HG02852 (cell line): ENCODE measurements at regions not wholly inside any gene's neighbourhood (a gene's known extent, or its start where the extent isn't known, plus 50 kb on each side); places are given as distances from the start of the nearest gene placed in this dataset.
"Not testable (repeated sequence)": the region's sequence is repeated elsewhere in the genome, so short reads cannot be mapped to it uniquely, and the experiment has no call there.

ENCODE experiments used
- ATAC-seq: cut with Tn5 transposase; IDR thresholded peaks from one replicate; pipeline ENCODE4 v1.9.1; 2021; ENCODE audit warnings: mild to moderate bottlenecking, moderate library complexity; ENCODE audit not compliant: unreplicated experiment

DNA sequence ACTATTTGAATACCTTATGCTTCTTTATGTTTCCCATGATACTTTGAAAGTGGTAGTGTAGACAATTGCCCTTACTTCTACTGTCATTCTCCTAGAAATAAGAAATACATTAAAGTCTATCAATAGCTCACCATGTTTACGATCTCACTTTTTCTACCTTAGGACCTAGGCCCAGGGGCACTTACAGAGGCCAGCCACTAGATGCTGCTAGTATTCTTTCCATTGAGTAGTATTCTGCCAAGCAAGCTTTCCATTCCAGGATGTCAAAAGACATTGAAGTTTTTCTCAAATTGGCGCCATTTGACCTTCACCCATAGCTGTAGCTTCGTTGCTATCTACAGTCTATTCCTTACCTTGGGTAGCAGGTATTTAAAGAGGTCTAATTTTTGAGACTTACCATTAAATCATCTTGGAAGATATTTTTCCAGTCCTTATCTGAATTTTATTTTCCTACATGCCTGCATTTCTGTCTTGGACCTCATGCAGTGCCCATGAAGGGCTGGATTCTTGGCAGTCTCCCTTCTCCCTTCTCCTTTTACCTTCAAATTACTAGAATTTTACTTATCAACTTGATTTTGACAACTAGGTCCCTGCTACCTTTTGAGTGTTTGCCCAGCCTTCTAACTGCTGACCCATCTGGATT is 246.0 kb upstream of the NUDT12 start:
- peak; percentile 92 for ATAC-seq

DNA sequence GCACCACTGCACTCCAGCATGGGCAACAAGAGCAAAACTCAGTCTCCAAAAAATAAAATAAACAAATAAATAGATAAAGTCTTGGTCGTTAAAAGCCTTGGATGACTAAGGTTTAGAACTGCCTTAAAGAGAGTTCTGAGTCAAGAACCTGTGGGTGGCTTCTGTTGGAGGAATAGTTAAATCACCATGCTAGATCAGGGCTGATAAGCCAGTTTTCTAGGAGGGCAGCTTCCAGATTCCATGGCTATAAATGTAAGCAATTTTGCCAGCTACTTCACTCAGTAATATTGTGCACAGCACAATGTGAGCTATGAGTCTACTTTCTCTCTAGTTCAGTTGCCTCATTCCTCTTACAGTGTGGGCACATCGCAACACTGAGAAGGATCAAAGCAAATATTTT is 242.1 kb upstream of the NUDT12 start:
- no peak for ATAC-seq

DNA sequence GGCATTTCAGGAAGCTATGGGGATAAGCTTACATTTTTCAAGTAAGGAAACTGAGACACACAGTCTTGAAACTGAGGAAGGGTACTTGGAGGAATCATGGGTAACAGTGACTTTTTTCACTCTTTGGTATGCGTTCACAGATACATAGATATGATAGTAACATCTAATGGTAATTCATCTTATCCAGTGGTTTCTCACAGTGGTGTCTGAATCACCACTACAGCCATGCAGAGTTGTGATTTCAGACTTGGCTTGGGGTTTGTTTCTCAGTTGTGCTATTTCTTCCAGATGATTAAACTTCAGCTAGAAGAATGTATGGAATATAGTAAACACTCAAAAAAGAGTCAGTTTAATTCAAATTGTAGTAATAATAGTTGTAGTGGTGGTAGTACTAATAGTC is 239.1 kb upstream of the NUDT12 start:
- ATAC-seq, result no peak

DNA sequence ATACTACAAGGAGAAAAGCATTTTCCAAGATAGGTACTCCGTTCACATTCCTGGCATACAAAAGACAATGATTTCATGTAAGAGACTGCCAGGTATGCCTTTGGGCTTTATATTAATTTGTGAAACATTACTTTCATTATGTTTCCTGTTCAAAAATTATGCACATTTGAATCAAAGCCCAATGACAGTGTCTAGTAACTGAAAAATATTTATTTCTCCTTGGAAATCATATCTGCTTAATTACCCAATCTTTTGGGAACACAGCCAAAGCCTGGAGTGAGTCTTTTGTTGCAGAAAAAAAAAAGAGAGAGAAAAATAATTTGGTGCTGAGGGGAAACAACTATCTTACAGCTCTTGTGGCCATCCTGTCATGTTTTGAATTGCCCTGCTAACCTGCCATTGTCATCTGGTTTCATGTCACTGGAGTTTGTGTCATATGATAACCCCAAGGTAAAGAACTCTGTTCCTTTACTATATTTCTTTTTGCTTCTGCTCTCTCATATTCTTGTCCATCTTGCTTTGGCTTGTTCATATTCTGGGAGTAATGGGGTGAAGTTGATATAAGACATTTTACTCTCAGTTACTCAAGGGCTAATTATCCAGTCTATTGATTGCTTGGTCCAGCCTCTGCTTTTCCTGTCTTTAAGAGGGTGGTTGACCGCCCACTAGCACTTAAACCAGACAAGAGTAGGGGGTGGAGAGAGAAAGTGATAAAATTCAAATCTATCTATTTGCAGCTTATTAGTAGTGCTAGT is 238.3 kb upstream of the NUDT12 start:
- ATAC-seq, result no peak

DNA sequence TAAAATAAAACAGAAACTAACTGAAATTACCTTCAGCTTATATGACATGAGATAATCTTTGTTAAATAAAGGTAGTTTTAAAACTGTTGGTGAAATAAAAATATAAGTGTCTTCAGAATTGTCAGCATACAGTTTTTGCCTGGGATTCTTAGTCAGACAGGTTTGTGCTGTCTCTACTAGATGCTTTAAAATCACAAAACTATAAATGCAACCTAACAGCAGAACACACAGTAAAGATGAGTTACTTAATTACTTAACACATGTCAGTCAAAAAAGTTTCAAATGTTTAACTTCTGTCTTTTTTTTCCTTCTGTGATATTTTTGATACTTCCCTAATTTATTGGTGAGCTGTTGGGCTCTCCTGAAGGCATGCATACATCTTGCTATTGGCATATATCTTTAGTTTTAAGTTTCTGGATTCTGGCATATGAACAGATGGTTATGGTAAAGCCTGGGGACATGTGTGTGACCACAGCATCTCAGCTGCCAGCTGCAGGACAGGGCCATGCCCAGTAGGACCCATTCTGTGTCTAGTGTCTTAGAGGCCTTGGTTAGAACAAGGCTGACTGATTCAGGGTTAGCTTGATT is 231.1 kb upstream of the NUDT12 start:
- ATAC-seq, result no peak

DNA sequence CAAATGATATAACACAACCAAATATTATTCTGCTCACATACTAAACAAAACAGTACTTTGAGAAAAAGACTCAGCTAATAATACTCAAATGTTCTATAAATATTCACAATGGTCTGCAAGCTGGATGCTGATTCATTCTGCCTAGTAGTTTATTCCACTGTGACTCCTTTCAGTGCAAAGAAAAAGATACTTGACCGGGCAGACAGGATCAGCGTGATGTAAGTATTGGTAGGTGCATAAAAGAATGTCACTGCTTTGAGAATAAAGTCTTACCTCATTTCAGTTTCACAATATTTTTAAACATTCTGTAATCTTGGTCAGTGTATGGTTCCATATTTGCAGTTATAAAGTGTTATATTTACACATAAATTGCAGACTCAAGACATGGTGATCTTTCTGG is 223.0 kb upstream of the NUDT12 start:
- ATAC-seq, result no peak

DNA sequence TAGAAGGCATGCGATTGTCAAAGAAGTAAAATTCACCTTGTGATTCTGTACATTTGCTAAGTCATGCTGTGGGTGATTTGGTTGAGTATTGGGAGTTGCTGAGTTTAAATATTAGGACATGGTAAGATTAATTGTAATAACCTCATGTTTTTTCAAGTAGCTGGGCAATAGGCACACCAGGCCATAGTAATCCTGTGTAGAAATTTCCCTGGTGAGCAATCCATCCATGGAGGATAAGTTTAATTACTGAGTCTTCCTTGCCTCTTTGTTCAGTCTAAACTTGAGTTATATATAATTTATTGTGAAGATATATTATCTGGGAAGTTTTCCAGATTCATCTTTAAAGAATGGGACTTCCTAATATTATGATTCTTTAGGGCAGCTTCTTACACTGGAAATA is 221.1 kb upstream of the NUDT12 start:
- no peak for ATAC-seq

DNA sequence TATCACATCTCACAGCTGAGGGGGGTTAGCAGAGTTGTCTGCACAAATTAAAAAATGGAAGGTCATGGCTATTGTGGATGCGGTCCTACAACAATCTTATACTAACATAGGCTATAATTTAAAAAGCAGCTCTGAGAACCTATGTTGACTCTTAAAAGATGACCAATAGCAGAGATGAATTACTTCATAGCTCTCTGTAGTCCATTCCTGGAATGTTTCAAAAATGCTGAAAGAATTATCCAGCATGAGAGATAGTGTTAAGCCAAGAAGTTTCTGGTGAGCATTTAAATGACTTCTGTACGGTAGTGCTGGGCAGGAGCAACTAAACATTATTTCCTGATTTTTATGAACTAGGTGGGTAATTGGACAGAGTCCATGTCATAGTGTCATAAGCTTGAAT is 218.2 kb upstream of the NUDT12 start:
- ATAC-seq, result no peak

DNA sequence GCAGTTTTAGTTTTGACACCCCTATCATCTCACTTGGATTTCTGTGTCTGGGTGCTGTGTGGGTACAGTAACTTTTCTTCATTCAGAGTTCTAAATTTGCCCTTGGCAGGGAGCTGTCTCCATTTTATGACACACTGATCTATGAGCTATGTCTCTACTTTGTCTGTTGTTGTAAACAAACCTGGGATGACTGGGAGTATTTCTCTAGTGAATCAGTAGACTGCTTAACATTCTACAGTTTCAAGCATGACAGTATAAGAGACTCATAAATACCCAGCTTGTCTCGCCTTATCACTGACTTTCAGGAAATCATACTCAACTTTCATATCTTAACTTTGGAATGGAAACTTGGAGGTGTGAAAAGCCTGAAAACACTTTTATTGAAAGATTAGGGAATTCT is 212.1 kb upstream of the NUDT12 start:
- no peak for ATAC-seq

DNA sequence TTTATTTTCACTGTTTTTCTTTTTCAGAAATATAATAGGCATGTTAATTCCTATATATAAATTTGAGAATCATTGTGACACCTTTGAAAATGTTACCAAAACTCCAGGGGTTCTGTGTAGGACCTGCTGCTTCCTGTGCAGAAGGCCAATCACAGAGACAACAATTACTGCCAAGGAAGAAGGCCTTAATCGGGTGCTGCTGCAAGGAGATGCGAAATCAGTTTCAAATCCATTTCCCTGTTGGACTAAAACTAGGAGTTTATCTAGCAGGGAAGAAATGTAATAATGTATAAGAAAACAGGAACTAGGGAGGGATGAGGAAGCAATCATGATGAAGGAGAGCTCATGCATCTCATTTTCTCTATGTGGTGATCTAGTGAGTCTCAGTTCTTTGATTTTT is 209.7 kb upstream of the NUDT12 start:
- no peak for ATAC-seq

DNA sequence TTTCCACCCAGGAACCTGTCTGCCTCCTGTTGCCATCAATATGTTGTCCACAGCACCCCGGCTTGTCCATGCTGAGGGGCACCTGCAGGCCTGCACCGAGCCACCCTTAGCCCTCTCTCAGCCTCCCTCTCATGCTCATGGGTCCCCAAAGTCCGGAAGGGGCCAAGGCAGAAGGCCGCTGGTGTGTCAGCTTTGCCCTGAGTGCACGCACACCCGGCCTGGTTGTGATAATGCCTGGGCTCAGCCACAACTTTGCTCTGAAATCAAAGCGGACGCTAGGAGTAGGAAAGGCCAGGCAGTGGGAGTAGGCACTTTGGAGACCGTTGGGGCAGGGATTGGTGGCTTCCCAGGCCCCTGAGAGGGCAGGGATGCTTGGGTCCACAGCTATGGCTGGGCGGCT is 201.8 kb upstream of the NUDT12 start:
- ATAC-seq, result no peak

DNA sequence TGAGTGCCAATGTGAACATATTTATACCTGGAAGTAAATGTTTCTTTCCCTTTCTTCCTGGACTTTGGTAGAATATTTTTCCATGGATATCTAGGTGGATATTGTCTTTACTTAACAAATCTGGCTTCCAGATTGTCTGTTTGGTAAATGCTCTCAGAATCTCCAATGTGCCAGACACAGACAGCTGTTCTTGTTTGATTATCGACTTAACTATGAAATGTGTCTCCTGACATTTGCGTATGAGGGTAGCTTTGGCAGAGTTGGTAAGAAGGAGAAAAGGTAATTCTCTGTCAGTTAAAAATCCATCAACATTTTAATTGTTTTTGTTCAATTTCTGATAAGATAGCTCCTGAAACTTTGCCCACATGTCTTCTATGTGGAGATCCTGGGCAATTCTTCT is 196.4 kb upstream of the NUDT12 start:
- no peak for ATAC-seq

DNA sequence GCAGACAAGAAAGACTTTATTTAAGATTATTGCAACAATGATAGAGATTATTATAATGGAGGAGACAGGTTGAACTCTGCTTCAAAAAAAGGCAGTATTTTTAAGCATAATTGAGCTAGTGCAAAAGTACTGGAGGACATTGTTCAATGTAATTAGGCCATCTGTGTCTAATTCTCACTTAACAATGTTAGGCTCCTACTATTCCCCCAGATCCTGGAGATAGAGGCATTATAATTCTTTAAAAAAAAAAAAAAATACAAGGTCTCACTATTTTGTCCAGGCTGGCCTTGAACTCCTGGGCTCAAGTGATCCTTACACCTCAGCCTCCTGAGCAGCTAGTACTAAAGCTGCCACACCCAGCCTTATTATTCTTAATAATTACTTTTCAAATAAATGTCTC is 193.4 kb upstream of the NUDT12 start:
- ATAC-seq, result no peak

DNA sequence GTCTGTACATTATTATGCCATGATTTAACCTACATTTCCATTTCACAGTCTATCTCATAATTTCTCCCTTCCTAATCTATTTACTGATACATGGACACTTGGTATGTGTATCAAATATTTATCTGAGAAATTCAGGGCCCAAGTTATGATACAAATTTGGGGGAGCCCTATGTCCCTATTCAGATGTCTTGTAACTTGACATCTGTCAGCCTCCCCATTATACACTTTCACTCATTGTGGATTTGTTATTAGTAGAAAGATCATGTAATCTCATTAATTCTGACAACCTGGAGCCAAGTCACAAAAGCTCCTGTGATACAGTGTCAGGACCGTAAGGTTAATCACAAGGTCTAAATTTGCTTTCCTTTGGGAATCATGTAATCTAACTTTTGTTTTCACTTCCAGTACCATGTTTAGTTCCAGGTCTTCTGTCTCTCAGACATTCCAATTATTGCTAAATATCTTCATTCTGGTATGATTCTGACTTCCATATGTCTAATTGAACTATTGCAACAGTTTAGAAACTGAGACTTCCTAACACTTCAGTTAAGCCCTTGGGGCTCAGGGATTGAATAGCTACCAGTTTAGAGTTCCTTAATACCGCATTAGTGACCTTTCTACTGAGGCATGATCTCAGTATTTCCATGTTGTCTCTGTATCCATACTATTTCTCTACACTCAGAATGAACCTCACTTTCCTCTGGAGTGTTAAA is 182.9 kb upstream of the NUDT12 start:
- ATAC-seq, result no peak

DNA sequence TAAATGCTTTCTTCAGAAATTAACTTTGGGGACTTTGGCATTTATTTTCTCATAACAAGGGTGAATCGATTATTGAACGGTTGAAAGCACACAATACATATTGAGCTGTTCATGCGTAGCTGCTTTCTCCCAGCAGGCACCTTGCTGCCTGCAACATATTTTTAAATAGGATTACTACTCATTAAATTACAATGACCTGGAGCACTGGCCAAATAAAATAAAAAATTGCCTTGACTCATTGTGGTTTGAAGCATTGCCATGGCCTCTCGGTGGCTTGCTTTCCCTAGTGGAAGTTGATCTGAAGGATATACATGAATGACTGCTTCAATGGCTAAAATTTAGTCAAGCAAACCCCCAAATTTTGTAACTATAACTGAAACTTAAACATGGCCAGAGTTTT is 181.6 kb upstream of the NUDT12 start:
- no peak for ATAC-seq

DNA sequence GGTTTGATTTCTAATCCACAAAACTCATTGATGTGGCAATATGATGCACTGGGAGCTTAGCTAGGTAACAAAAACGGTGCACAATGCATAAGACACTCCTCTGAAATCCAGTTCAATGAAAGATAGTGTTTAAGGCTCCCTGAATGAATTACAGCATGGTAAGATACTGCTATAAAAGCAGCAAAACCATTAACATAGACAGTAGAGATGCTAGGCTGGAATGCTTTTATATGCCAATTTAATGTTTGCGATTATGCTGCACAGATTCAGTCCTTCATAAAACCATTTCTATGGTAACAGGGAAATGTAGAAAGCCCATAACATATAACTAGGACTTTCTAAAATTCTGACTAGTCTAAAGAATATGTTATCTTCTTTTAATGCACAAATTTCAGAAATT is 180.8 kb upstream of the NUDT12 start:
- ATAC-seq, result no peak

DNA sequence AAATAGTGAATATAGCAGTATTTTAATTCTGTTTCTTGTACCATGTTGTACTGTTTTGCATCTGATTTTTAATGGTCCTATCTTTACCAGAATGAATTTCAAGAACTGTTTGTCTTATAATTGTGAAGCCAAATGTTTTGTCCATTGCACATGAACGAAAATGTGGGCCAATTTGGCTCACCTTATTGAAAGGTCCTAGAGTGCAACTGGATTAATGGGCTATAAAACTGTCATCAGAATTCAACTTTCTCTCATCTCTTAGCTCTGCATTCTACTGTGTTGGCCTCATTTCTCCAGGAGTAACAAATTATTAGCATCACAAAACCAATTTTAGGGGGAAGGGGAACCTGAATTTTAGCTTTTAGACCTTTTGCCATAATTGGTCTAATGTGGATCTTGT is 179.4 kb upstream of the NUDT12 start:
- no peak for ATAC-seq

DNA sequence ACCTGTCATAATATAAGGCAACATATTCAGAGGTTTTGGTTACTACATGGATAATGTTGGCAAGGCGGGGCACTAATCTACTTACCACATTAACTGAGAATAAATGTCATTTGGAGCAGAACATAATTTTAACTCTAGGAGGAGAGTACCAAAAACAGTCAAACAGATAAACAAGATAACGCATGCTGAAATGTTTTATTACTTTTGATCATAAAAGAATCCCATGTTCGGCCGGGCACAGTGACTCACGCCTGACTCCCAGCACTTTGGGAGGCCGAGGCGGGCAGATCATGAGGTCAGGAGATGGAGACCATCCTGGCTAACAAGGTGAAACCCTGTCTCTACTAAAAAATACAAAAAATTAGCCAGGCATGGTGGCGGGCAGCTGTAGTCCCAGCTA is 173.8 kb upstream of the NUDT12 start:
- ATAC-seq, result not testable (repeated sequence)

DNA sequence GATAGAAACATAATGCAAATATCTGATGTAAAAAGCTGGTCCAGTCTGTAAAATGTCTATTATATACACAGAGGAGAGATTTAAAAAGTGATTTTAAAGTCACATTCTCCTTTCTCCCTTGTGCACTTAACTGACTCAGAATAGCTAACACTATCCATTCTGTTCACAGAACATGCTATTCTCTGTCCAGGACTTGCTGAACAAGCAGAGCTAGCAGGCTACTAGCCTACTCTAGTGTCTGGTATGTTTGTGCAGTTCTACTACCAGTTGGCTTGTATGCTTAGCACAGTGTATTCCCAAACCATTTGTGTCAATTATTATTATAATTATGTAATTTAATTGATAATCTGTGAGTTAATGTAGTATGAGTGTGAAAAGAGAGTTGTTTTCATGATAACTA is 161.7 kb upstream of the NUDT12 start:
- no peak for ATAC-seq

DNA sequence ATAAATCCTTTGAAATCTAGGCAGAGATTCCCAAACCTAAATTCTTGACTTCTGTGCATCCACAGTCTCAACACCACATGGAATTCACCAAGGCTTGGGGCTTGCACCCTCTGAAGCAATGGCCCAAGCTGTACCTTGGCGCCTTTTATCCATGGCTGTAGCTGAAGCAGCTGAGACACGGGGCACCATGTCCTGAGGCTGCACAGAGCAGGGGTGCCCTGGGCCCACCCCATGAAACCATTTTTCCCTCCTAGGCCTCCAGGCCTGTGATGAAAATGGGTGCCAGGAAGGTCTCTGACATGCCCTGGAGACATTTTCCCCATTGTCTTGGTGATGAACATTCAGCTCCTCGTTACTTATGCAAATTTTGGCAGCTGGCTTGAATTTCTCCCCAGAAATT is 158.6 kb upstream of the NUDT12 start:
- no peak for ATAC-seq

DNA sequence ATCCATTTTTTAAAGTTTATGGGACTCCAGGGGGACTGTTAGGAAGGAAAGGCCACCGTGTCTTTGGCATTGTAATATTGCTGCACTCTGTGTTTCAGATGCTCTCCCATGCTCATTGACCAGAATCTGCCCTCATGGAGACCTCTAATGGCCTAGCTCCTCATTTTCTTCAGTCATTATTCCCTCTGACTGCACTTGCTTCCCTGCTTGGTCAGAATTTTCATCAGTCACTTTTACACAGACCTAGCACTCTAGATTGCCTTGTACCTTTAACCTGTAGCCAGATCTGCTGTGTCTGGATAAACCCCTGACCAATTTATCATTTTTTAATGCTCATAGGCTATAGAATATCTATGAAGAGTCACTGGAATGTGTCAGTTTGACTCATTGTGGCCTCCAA is 155.5 kb upstream of the NUDT12 start:
- ATAC-seq, result no peak

DNA sequence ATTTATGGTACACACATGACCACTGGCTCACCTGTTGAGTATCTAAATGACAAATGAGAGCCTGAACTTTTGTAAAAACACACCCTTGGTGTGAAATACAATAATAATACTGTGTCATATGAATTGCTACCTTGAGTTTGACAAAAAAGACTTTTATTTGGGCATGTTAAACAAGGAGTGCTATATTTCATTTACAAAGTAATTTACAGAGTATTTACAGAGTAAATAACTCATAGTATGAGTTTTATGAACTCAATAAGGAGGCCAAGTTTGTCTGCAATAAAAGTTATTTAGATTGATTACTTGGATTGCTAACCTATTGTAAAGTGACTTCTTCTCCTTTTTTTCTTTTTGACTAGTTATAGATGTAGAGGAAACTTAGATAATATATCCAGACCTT is 146.0 kb upstream of the NUDT12 start:
- ATAC-seq, result no peak
